A549 (cell line): ENCODE measurements at regions not wholly inside any gene's neighbourhood (a gene's known extent, or its start where the extent isn't known, plus 50 kb on each side); places are given as distances from the start of the nearest gene placed in this dataset.

ENCODE experiments used
- CHD2 ChIP-seq: fragments of 150-350 bp; IDR thresholded peaks from 2 replicates; pipeline ENCODE4 v1.6.1; 2014; ENCODE audit warnings: low read length; ENCODE audit not compliant: partially characterized antibody
- HDAC2 ChIP-seq: fragments of 200-600 bp; sonication (generic); IDR thresholded peaks from 2 replicates; pipeline ENCODE4 v1.6.1; 2016
- POLR2A ChIP-seq: IDR thresholded peaks from 2 replicates; pipeline ENCODE4 v1.6.1; 2012; ENCODE audit warnings: mild to moderate bottlenecking, low read length
- RNF2 ChIP-seq: fragments of 200-600 bp; sonication (generic); IDR thresholded peaks from 2 replicates; pipeline ENCODE4 v1.6.1; 2016; ENCODE audit warnings: low read depth, mild to moderate bottlenecking, antibody characterized with exemption, moderate library complexity, borderline replicate concordance
- ZC3H11A ChIP-seq: fragments of 450-650 bp; IDR thresholded peaks from 2 replicates; pipeline ENCODE4 v1.6.1; 2014; ENCODE audit warnings: antibody characterized with exemption, mild to moderate bottlenecking
- TF ChIP-seq, protein P1 (sequence below): fragments of >200 bp; sonication (Bioruptor Twin); formaldehyde crosslinking; IDR thresholded peaks from 3 replicates; pipeline ENCODE4 v1.5.1; 2016
- TF ChIP-seq, protein P2 (sequence below): fragments of 200-600 bp; sonication (generic); IDR thresholded peaks from 2 replicates; pipeline ENCODE4 v1.6.1; 2016; ENCODE audit warnings: antibody characterized with exemption, mild to moderate bottlenecking, moderate library complexity
- TF ChIP-seq, protein P3 (sequence below): IDR thresholded peaks from 2 replicates; pipeline ENCODE4 v1.6.1; 2012

- TF ChIP-seq, protein P1, sequence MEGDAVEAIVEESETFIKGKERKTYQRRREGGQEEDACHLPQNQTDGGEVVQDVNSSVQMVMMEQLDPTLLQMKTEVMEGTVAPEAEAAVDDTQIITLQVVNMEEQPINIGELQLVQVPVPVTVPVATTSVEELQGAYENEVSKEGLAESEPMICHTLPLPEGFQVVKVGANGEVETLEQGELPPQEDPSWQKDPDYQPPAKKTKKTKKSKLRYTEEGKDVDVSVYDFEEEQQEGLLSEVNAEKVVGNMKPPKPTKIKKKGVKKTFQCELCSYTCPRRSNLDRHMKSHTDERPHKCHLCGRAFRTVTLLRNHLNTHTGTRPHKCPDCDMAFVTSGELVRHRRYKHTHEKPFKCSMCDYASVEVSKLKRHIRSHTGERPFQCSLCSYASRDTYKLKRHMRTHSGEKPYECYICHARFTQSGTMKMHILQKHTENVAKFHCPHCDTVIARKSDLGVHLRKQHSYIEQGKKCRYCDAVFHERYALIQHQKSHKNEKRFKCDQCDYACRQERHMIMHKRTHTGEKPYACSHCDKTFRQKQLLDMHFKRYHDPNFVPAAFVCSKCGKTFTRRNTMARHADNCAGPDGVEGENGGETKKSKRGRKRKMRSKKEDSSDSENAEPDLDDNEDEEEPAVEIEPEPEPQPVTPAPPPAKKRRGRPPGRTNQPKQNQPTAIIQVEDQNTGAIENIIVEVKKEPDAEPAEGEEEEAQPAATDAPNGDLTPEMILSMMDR: no peak
- TF ChIP-seq HDAC2: no peak
- TF ChIP-seq POLR2A: no peak
- TF ChIP-seq ZC3H11A: no peak
- TF ChIP-seq, protein P2, sequence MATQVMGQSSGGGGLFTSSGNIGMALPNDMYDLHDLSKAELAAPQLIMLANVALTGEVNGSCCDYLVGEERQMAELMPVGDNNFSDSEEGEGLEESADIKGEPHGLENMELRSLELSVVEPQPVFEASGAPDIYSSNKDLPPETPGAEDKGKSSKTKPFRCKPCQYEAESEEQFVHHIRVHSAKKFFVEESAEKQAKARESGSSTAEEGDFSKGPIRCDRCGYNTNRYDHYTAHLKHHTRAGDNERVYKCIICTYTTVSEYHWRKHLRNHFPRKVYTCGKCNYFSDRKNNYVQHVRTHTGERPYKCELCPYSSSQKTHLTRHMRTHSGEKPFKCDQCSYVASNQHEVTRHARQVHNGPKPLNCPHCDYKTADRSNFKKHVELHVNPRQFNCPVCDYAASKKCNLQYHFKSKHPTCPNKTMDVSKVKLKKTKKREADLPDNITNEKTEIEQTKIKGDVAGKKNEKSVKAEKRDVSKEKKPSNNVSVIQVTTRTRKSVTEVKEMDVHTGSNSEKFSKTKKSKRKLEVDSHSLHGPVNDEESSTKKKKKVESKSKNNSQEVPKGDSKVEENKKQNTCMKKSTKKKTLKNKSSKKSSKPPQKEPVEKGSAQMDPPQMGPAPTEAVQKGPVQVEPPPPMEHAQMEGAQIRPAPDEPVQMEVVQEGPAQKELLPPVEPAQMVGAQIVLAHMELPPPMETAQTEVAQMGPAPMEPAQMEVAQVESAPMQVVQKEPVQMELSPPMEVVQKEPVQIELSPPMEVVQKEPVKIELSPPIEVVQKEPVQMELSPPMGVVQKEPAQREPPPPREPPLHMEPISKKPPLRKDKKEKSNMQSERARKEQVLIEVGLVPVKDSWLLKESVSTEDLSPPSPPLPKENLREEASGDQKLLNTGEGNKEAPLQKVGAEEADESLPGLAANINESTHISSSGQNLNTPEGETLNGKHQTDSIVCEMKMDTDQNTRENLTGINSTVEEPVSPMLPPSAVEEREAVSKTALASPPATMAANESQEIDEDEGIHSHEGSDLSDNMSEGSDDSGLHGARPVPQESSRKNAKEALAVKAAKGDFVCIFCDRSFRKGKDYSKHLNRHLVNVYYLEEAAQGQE: no peak
- TF ChIP-seq, protein P3, sequence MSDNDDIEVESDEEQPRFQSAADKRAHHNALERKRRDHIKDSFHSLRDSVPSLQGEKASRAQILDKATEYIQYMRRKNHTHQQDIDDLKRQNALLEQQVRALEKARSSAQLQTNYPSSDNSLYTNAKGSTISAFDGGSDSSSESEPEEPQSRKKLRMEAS: no peak
- no peak for TF ChIP-seq RNF2
- no peak for TF ChIP-seq CHD2
These were observed 1282.7 kb upstream of the WWC1 start for GRCh38 chr5:167008705-167009104.
